Ishikawa (cell line): ENCODE measurements at regions not wholly inside any gene's neighbourhood (a gene's known extent, or its start where the extent isn't known, plus 50 kb on each side); places are given as distances from the start of the nearest gene placed in this dataset.

Experiments
- EP300 ChIP-seq: IDR thresholded peaks from 2 replicates; pipeline ENCODE4 v1.6.1; 2012; ENCODE audit warnings: borderline replicate concordance
- MAX ChIP-seq: IDR thresholded peaks from 2 replicates; pipeline ENCODE4 v1.6.1; 2012
- RAD21 ChIP-seq: IDR thresholded peaks from 2 replicates; pipeline ENCODE4 v1.6.1; 2012; ENCODE audit warnings: low read depth
- REST ChIP-seq: IDR thresholded peaks from 2 replicates; pipeline ENCODE4 v1.6.1; 2012; ENCODE audit warnings: low read depth, mild to moderate bottlenecking
- USF1 ChIP-seq: IDR thresholded peaks from 2 replicates; pipeline ENCODE4 v1.6.1; 2012

- TF ChIP-seq MAX: no peak
- no peak for TF ChIP-seq REST
- no peak for TF ChIP-seq USF1
- no peak for TF ChIP-seq RAD21
- no peak for TF ChIP-seq EP300
These were observed 51.4 kb upstream of the BLCAP start for GRCh38 chr20:37579106-37579505.
